SK-N-SH (cell line): ENCODE measurements at regions not wholly inside any gene's neighbourhood (a gene's known extent, or its start where the extent isn't known, plus 50 kb on each side); places are given as distances from the start of the nearest gene placed in this dataset.

Experiments used
- ELF1 ChIP-seq: IDR thresholded peaks from 2 replicates; pipeline ENCODE4 v1.4.0; 2012
- EZH2phosphoT487 ChIP-seq: fragments of 200-600 bp; sonication (generic); IDR thresholded peaks from 2 replicates; pipeline ENCODE4 v1.6.1; 2017; ENCODE audit warnings: low read depth, mixed run types, mild to moderate bottlenecking, antibody characterized with exemption, moderate library complexity, borderline replicate concordance
- FOSL2 ChIP-seq: IDR thresholded peaks from 2 replicates; pipeline ENCODE4 v1.4.0; 2012; ENCODE audit warnings: low read depth, mild to moderate bottlenecking, moderate library complexity, borderline replicate concordance
- FOXJ3 ChIP-seq: sonication (generic); formaldehyde crosslinking; IDR thresholded peaks from 2 replicates; pipeline ENCODE4 v1.5.1; 2020; ENCODE audit warnings: mild to moderate bottlenecking, missing genetic modification reagents
- GABPA ChIP-seq: IDR thresholded peaks from 2 replicates; pipeline ENCODE4 v1.4.0; 2012; ENCODE audit warnings: low read depth, mild to moderate bottlenecking
- MXI1 ChIP-seq: IDR thresholded peaks from 2 replicates; pipeline ENCODE4 v1.6.1; 2012; ENCODE audit warnings: mild to moderate bottlenecking, low read depth, low read length, improper control_type of control experiment
- NRF1 ChIP-seq: IDR thresholded peaks from 2 replicates; pipeline ENCODE4 v1.6.1; 2012; ENCODE audit warnings: low read depth, mild to moderate bottlenecking, low read length
- POLR2AphosphoS5 ChIP-seq: IDR thresholded peaks from 2 replicates; pipeline ENCODE4 v1.6.1; 2012; ENCODE audit warnings: low read depth, low read length
- RAD21 ChIP-seq: IDR thresholded peaks from 2 replicates; pipeline ENCODE4 v1.6.1; 2012; ENCODE audit warnings: mild to moderate bottlenecking, low read length
- RCOR1 ChIP-seq: fragments of 150-350 bp; IDR thresholded peaks from 2 replicates; pipeline ENCODE4 v1.6.1; 2017; ENCODE audit warnings: antibody characterized with exemption, low read length
- RXRA ChIP-seq: IDR thresholded peaks from 2 replicates; pipeline ENCODE4 v1.4.0; 2012; ENCODE audit warnings: low read depth, mild to moderate bottlenecking, borderline replicate concordance
- SMC3 ChIP-seq: IDR thresholded peaks from 2 replicates; pipeline ENCODE4 v1.6.1; 2012; ENCODE audit warnings: low read depth, low read length, improper control_type of control experiment
- TAF1 ChIP-seq: IDR thresholded peaks from 2 replicates; pipeline ENCODE4 v1.6.1; 2012; ENCODE audit warnings: low read depth, mild to moderate bottlenecking, low read length, moderate library complexity, borderline replicate concordance
- TCF12 ChIP-seq: IDR thresholded peaks from 2 replicates; pipeline ENCODE4 v1.4.0; 2012
- YY1 ChIP-seq: IDR thresholded peaks from 2 replicates; pipeline ENCODE4 v1.4.0; 2012; ENCODE audit warnings: low read depth, mild to moderate bottlenecking
- TF ChIP-seq, protein P1 (sequence below): fragments of 150-350 bp; IDR thresholded peaks from 2 replicates; pipeline ENCODE4 v1.6.1; 2016; ENCODE audit warnings: mild to moderate bottlenecking, low read depth, low read length
- TF ChIP-seq, protein P2 (sequence below): IDR thresholded peaks from 2 replicates; pipeline ENCODE4 v1.4.0; 2012; ENCODE audit warnings: low read depth
- TF ChIP-seq, protein P3 (sequence below): IDR thresholded peaks from 2 replicates; pipeline ENCODE4 v1.4.0; 2012; ENCODE audit warnings: low read depth, borderline replicate concordance
- TF ChIP-seq, protein P4 (sequence below): IDR thresholded peaks from 2 replicates; pipeline ENCODE4; 2012
- TF ChIP-seq, protein P5 (sequence below): fragments of 150-350 bp; IDR thresholded peaks from 2 replicates; pipeline ENCODE4 v1.6.1; 2017; ENCODE audit warnings: antibody characterized with exemption, low read length, low read depth, borderline replicate concordance
- TF ChIP-seq, protein P6 (sequence below): IDR thresholded peaks from 2 replicates; pipeline ENCODE4 v1.6.1; 2012; ENCODE audit warnings: mild to moderate bottlenecking, low read depth, low read length, moderate library complexity

DNA sequence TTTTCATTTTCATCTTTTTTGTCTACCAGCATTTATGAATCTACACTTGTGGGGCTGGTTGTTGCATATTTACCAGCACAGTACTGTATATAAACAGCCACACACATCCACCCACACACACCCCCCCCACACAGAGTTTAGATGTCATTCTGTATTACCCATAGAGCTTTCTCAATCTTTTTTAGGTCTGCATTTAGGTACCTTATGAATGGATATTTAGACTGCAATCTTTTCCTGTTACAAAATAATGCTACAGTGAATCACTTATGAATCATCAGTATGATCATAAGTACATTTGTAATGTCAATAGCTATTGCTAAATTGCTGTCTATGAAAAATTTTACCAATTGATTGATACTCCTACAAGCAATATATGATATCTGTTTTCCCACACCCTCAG lies 67.3 kb upstream of the STK38L start (continued):
- TF ChIP-seq, protein P1, sequence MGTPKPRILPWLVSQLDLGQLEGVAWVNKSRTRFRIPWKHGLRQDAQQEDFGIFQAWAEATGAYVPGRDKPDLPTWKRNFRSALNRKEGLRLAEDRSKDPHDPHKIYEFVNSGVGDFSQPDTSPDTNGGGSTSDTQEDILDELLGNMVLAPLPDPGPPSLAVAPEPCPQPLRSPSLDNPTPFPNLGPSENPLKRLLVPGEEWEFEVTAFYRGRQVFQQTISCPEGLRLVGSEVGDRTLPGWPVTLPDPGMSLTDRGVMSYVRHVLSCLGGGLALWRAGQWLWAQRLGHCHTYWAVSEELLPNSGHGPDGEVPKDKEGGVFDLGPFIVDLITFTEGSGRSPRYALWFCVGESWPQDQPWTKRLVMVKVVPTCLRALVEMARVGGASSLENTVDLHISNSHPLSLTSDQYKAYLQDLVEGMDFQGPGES, result no peak
- TF ChIP-seq YY1 (no peak), NRF1 (no peak), ELF1 (no peak), SMC3 (no peak), TCF12 (peak; percentile 24), MXI1 (no peak), POLR2AphosphoS5 (no peak), FOXJ3 (CRISPR knock-in tag) (no peak), EZH2phosphoT487 (no peak), FOSL2 (peak; percentile 78), RXRA (no peak), GABPA (no peak), RAD21 (no peak), TAF1 (no peak), RCOR1 (no peak)
- TF ChIP-seq, protein P2, sequence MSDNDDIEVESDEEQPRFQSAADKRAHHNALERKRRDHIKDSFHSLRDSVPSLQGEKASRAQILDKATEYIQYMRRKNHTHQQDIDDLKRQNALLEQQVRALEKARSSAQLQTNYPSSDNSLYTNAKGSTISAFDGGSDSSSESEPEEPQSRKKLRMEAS, result no peak
- TF ChIP-seq, protein P3, sequence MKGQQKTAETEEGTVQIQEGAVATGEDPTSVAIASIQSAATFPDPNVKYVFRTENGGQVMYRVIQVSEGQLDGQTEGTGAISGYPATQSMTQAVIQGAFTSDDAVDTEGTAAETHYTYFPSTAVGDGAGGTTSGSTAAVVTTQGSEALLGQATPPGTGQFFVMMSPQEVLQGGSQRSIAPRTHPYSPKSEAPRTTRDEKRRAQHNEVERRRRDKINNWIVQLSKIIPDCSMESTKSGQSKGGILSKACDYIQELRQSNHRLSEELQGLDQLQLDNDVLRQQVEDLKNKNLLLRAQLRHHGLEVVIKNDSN, result no peak
- TF ChIP-seq, protein P4, sequence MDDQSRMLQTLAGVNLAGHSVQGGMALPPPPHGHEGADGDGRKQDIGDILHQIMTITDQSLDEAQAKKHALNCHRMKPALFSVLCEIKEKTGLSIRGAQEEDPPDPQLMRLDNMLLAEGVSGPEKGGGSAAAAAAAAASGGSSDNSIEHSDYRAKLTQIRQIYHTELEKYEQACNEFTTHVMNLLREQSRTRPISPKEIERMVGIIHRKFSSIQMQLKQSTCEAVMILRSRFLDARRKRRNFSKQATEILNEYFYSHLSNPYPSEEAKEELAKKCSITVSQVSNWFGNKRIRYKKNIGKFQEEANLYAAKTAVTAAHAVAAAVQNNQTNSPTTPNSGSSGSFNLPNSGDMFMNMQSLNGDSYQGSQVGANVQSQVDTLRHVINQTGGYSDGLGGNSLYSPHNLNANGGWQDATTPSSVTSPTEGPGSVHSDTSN, result peak; percentile 46
- TF ChIP-seq, protein P5, sequence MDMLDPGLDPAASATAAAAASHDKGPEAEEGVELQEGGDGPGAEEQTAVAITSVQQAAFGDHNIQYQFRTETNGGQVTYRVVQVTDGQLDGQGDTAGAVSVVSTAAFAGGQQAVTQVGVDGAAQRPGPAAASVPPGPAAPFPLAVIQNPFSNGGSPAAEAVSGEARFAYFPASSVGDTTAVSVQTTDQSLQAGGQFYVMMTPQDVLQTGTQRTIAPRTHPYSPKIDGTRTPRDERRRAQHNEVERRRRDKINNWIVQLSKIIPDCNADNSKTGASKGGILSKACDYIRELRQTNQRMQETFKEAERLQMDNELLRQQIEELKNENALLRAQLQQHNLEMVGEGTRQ, result no peak
- TF ChIP-seq, protein P6, sequence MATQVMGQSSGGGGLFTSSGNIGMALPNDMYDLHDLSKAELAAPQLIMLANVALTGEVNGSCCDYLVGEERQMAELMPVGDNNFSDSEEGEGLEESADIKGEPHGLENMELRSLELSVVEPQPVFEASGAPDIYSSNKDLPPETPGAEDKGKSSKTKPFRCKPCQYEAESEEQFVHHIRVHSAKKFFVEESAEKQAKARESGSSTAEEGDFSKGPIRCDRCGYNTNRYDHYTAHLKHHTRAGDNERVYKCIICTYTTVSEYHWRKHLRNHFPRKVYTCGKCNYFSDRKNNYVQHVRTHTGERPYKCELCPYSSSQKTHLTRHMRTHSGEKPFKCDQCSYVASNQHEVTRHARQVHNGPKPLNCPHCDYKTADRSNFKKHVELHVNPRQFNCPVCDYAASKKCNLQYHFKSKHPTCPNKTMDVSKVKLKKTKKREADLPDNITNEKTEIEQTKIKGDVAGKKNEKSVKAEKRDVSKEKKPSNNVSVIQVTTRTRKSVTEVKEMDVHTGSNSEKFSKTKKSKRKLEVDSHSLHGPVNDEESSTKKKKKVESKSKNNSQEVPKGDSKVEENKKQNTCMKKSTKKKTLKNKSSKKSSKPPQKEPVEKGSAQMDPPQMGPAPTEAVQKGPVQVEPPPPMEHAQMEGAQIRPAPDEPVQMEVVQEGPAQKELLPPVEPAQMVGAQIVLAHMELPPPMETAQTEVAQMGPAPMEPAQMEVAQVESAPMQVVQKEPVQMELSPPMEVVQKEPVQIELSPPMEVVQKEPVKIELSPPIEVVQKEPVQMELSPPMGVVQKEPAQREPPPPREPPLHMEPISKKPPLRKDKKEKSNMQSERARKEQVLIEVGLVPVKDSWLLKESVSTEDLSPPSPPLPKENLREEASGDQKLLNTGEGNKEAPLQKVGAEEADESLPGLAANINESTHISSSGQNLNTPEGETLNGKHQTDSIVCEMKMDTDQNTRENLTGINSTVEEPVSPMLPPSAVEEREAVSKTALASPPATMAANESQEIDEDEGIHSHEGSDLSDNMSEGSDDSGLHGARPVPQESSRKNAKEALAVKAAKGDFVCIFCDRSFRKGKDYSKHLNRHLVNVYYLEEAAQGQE, result no peak
